ENCODE measurements at regions not wholly inside any gene's neighbourhood (a gene's known extent, or its start where the extent isn't known, plus 50 kb on each side); places are given as distances from the start of the nearest gene placed in this dataset.

DNA sequence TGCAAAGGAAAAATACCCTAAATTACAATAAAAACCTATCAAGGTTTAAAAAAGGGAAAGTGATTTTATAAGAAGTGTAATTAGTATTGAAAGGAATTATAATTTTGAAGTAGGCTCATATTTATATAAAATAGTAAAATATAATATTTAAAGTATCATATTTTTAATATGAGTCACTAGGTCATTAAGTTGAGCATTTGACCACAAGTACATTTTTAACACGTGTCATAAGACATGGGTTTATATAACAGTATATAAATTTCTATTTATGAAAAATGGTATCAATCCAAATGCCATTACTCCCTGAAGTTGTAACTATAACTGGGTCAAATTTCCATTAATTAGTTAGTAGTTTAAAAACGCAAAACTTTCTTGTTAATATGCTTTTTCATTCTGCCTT lies 365.9 kb downstream of the COL11A1 start:
- TF ChIP-seq, protein P1, sequence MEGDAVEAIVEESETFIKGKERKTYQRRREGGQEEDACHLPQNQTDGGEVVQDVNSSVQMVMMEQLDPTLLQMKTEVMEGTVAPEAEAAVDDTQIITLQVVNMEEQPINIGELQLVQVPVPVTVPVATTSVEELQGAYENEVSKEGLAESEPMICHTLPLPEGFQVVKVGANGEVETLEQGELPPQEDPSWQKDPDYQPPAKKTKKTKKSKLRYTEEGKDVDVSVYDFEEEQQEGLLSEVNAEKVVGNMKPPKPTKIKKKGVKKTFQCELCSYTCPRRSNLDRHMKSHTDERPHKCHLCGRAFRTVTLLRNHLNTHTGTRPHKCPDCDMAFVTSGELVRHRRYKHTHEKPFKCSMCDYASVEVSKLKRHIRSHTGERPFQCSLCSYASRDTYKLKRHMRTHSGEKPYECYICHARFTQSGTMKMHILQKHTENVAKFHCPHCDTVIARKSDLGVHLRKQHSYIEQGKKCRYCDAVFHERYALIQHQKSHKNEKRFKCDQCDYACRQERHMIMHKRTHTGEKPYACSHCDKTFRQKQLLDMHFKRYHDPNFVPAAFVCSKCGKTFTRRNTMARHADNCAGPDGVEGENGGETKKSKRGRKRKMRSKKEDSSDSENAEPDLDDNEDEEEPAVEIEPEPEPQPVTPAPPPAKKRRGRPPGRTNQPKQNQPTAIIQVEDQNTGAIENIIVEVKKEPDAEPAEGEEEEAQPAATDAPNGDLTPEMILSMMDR (IDR thresholded peaks at IDR 0.05; ENCODE audit: control insufficient read depth, insufficient read depth, low read depth, low read length, missing control alignments): no peak
- no peak for DNase-seq (ENCODE audit: low read depth)
- no peak overlapping the region for H3K4me3 ChIP-seq (ENCODE audit: control insufficient read depth, low read depth, low read length)

DNA sequence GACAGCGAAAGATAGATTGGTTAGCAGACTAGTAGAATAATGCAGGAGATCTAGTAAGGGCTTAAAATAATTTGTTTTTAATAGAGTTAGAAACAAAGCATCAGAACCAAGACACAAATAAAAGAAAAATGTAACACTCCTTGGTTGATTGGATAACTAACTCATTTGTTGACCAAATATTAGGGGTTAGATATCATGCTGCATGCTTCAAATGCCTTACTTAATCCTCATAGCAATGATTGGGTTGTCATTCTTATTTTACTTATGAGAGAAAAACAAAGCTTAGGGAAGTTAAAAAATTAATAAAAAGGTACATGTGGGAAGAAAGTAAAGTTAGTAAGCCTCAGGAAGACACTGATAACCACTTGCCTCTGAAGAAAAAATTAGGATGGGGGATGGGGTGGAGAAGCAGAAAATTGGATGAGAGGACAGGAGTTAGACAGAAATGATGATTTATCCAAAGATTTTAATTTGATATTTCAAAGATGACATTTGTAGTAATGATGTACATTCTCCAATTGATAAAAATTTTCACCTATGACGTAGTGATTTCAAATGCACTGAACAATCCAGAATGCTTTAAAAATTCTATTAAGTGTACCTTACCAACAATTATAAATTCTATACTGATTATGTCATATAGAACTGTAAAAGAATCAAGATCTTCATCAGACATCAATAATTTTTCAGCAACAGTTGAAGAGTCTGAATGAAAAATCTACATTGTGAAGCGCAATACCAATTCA lies 374.7 kb downstream of the COL11A1 start:
- H3K4me3 ChIP-seq (ENCODE audit: control insufficient read depth, low read depth, low read length): no peak overlapping the region
- no peak for DNase-seq (ENCODE audit: low read depth)
- TF ChIP-seq, protein P1 (IDR thresholded peaks at IDR 0.05; ENCODE audit: control insufficient read depth, insufficient read depth, low read depth, low read length, missing control alignments): no peak

DNA sequence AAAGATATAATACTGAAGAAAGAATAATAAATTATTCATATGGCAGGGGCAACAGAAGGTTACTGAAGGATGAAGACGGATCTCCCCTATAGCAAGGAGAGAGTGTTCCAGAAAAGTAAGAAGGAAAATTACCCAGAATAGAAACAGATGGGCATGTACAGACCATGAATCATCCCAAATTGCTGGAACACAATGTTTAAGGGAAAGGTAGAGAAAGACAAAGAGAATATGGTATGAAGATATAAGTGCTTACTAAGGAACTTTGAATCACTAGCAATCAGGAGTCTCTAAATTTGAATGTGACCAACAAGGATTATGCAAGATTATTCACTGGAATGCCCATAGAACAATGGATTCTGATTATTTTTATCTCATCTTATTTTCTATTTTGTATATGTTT lies 375.4 kb downstream of the COL11A1 start:
- TF ChIP-seq, protein P1 (IDR thresholded peaks at IDR 0.05; ENCODE audit: control insufficient read depth, insufficient read depth, low read depth, low read length, missing control alignments): no peak
- no peak overlapping the region for H3K4me3 ChIP-seq (ENCODE audit: control insufficient read depth, low read depth, low read length)
- no peak for DNase-seq (ENCODE audit: low read depth)

DNA sequence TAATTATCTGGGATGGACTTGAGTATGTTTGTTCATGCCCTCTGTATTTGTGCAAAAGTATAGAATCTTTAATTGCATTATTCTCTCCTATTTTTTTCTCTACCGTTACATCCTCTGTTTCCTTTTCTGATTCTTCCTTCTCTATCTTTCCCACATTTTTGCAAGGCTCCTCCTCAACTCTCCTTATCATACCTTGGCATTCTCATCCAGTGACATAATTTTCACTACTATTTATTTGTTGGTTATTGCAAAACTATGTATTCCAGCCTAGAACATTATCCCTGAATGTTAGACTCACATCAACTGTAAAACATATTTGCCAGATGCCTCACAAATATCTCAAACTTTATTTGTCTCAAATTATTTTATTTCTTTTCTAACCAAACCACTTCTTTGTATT lies 381.9 kb downstream of the COL11A1 start:
- TF ChIP-seq, protein P1 (IDR thresholded peaks at IDR 0.05; ENCODE audit: control insufficient read depth, insufficient read depth, low read depth, low read length, missing control alignments): no peak
- no peak overlapping the region for H3K4me3 ChIP-seq (ENCODE audit: control insufficient read depth, low read depth, low read length)
- no peak for DNase-seq (ENCODE audit: low read depth)

DNA sequence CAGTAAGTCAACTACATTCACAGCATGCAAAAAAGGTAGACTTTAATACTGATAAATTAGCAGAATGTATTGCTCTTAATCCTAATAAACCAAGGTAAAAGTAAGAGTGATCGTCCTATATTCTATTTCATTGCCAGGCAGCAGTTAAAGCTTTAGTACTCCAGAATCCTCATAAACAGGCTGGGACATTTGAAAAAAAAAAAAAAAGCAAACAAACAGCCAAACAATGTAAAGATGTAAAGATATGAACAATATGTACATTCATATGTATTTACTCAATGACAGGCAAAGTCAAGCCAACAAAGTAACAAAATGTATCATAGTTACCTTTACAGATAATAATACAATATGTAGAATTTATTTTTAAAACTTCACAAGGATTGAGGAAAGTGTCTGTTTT lies 383.6 kb downstream of the COL11A1 start:
- DNase-seq (ENCODE audit: low read depth): no peak
- TF ChIP-seq, protein P1 (IDR thresholded peaks at IDR 0.05; ENCODE audit: control insufficient read depth, insufficient read depth, low read depth, low read length, missing control alignments): no peak
- no peak overlapping the region for H3K4me3 ChIP-seq (ENCODE audit: control insufficient read depth, low read depth, low read length)

DNA sequence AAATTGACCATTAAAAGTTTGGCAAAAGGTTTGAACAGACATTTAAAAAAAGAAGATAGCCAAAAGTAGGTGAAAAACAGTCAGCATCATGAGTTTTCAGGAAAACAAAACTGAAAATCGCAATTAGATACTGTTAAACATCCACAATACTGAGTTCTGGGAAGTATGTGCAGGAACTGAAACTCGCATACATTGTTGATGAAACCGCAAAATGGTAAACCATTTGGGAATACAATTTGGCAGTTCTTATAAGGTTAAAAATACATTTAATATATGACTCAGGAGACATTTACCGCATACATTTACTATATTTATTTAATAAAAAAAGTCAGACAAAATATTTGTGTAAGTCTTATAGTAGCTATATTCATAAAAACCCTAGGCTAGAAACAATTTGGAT lies 393.2 kb downstream of the COL11A1 start:
- DNase-seq (ENCODE audit: low read depth): no peak
- TF ChIP-seq, protein P1 (IDR thresholded peaks at IDR 0.05; ENCODE audit: control insufficient read depth, insufficient read depth, low read depth, low read length, missing control alignments): no peak
- no peak overlapping the region for H3K4me3 ChIP-seq (ENCODE audit: control insufficient read depth, low read depth, low read length)
